ENCODE measurements at regions not wholly inside any gene's neighbourhood (a gene's known extent, or its start where the extent isn't known, plus 50 kb on each side); places are given as distances from the start of the nearest gene placed in this dataset.

DNA sequence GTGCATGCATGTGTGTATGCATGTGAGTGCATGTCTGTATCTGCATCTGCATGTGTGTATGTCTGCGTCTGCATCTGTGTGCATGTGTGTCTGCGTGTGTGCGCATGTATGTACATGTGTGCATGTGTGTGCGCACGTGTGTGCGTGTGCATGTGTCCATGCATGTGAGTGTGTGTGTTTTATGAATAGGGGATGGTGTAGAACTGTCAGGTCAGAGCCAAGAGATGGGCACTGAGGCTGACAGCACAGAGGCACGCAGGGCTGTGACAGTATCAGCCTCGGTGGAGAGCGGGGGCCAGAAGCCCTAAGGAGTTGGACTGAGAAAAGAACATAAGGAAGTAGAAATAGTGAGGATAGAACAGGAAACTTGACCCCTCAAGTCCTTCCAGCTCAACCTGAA lies 494.0 kb upstream of the MYT1L start:
- Mint-ChIP-seq H3K36me3 (ENCODE audit: low read depth) (no peaks in the 10 kb centered on the region), H3K4me1 (no peaks in the 10 kb centered on the region), H3K4me3 (no peak overlapping the region), H3K27ac (no peak overlapping the region), H3K27me3 (no peaks in the 10 kb centered on the region), H3K9me3 (peaks cover 10% of the 10 kb centered on the region)
- TF ChIP-seq, protein P1, sequence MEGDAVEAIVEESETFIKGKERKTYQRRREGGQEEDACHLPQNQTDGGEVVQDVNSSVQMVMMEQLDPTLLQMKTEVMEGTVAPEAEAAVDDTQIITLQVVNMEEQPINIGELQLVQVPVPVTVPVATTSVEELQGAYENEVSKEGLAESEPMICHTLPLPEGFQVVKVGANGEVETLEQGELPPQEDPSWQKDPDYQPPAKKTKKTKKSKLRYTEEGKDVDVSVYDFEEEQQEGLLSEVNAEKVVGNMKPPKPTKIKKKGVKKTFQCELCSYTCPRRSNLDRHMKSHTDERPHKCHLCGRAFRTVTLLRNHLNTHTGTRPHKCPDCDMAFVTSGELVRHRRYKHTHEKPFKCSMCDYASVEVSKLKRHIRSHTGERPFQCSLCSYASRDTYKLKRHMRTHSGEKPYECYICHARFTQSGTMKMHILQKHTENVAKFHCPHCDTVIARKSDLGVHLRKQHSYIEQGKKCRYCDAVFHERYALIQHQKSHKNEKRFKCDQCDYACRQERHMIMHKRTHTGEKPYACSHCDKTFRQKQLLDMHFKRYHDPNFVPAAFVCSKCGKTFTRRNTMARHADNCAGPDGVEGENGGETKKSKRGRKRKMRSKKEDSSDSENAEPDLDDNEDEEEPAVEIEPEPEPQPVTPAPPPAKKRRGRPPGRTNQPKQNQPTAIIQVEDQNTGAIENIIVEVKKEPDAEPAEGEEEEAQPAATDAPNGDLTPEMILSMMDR (IDR thresholded peaks at IDR 0.05), result no peak
- ChIA-PET POLR2A (no interaction called here), CTCF (no interaction called here)
- intact Hi-C loops (cut with micrococcal nuclease), result no loop called here
- ATAC-seq (ENCODE audit: low read depth) (no peak), DNase-seq (no peak)

DNA sequence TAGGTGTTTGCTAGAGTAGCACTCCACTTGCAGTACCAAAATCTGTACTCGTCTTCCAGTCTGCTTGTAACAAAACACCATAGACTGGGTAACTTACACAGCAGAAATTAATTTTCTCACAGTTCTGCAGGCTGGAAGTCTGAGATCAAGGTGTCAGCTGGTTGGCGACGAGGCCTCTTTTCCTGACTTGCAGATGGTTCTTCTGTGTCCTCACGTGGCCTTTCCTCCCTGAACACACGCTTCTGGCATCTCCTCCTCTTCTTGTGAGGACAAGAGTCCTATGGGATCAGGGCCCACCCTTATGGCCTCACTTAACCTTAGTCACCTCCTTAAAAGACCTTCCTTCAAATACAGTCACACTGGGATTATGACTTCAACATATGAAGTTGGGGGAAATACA lies 493.5 kb upstream of the MYT1L start:
- Mint-ChIP-seq H3K4me3 (no peak overlapping the region), H3K27me3 (no peaks in the 10 kb centered on the region), H3K36me3 (ENCODE audit: low read depth) (no peaks in the 10 kb centered on the region), H3K9me3 (peaks cover 10% of the 10 kb centered on the region), H3K4me1 (no peaks in the 10 kb centered on the region), H3K27ac (no peak overlapping the region)
- ChIA-PET CTCF (no interaction called here), POLR2A (no interaction called here)
- TF ChIP-seq, protein P1 (IDR thresholded peaks at IDR 0.05), result no peak
- ATAC-seq (ENCODE audit: low read depth) (no peak), DNase-seq (no peak)
- intact Hi-C loops (cut with micrococcal nuclease), result no loop called here

DNA sequence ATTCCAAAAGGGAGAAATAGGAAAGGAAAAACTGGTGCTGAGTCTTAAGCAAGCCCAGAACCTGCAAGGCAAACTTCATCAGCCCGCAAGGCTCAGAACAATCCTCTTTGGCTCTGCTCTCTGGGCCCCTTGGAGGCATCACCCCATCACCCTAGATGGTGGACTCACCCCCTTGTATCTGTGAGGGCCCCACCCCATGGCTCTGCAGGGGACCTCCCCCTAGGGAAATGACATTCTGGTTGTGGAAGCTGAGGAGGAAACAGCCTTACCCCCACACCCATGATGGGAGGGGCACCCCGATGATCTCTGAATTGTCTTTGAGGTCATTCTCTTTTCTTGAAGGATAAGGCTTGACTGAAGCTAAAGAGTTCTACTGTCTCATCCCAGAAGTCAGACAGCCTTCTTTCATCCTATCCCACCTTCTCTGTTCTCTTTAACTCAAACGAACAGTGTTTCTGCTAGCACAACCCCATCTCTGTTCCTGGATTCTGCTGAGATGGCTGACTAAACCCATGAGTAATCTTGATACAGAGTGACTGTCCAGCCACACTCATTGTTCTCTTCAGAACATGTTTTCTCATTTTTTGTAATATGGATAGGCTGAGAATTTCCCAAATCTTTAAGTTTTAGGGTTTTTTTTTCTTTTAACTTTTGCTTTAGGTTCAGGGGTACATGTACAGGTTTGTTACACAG lies 492.1 kb upstream of the MYT1L start:
- no peak for ATAC-seq (ENCODE audit: low read depth)
- Mint-ChIP-seq H3K27me3 (no peaks in the 10 kb centered on the region), H3K36me3 (ENCODE audit: low read depth) (no peaks in the 10 kb centered on the region), H3K4me3 (no peak overlapping the region), H3K27ac (no peak overlapping the region), H3K9me3 (peaks cover 10% of the 10 kb centered on the region), H3K4me1 (no peaks in the 10 kb centered on the region)
- TF ChIP-seq, protein P1 (IDR thresholded peaks at IDR 0.05), result no peak
- intact Hi-C loops (cut with micrococcal nuclease), result no loop called here
- DNase-seq, result no peak
- ChIA-PET POLR2A (no interaction called here), CTCF (no interaction called here)

DNA sequence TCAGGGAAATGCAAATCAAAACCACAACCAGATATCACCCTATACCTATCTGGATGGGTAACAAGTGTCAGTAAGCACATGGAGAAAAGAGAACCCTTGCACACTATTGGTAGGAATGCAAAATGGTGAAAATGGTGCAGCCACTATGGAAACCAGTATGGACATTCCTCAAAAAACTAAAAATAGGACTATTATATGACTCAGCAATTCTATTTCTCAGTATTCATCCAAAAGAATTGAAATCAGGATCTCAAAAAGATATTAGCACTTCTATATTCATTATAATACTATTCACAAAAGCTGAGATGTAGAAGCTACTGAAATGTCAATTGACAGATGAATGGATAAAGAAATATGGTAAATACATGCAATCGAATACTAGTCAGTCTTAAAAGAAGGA lies 491.1 kb upstream of the MYT1L start:
- ATAC-seq (ENCODE audit: low read depth) (no peak), DNase-seq (no peak)
- Mint-ChIP-seq H3K9me3 (peaks cover 10% of the 10 kb centered on the region), H3K27me3 (no peaks in the 10 kb centered on the region), H3K27ac (no peak overlapping the region), H3K36me3 (ENCODE audit: low read depth) (no peaks in the 10 kb centered on the region), H3K4me1 (no peaks in the 10 kb centered on the region), H3K4me3 (no peak overlapping the region)
- TF ChIP-seq, protein P1 (IDR thresholded peaks at IDR 0.05), result no peak
- ChIA-PET CTCF (no interaction called here), POLR2A (no interaction called here)
- intact Hi-C loops (cut with micrococcal nuclease), result no loop called here

DNA sequence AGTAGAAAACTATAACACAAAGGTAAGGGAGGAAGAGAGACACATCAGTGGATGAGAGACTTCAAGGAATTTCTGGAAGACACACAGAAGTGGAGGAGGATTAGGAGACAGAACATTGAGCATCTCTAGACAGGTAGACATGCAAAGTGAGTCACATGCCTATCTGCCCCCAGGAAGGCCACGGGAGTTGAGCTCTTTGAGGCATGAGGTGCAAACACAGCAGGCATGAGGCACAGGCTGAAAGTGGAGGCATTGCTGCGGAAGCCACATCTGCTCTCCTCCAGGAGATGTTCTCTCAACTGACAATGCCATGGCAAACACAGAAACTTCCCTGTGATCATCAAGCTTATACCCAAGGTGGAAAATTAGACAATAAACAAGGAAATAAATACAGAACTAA lies 481.6 kb upstream of the MYT1L start:
- H3K4me3 Mint-ChIP-seq, result no peak overlapping the region
- POLR2A ChIA-PET, result no interaction called here
- intact Hi-C loops (cut with micrococcal nuclease), result no loop called here
- H3K27ac Mint-ChIP-seq, result no peak overlapping the region
- ATAC-seq (ENCODE audit: low read depth), result no peak
- TF ChIP-seq, protein P1 (IDR thresholded peaks at IDR 0.05), result no peak
- DNase-seq, result no peak
- no peaks in the 10 kb centered on the region for H3K27me3 Mint-ChIP-seq
- H3K9me3 Mint-ChIP-seq, result peaks cover 18% of the 10 kb centered on the region
- CTCF ChIA-PET, result no interaction called here
- H3K4me1 Mint-ChIP-seq, result no peaks in the 10 kb centered on the region
- no peaks in the 10 kb centered on the region for H3K36me3 Mint-ChIP-seq (ENCODE audit: low read depth)
